ENCODE measurements at regions not wholly inside any gene's neighbourhood (a gene's known extent, or its start where the extent isn't known, plus 50 kb on each side); places are given as distances from the start of the nearest gene placed in this dataset.

DNA sequence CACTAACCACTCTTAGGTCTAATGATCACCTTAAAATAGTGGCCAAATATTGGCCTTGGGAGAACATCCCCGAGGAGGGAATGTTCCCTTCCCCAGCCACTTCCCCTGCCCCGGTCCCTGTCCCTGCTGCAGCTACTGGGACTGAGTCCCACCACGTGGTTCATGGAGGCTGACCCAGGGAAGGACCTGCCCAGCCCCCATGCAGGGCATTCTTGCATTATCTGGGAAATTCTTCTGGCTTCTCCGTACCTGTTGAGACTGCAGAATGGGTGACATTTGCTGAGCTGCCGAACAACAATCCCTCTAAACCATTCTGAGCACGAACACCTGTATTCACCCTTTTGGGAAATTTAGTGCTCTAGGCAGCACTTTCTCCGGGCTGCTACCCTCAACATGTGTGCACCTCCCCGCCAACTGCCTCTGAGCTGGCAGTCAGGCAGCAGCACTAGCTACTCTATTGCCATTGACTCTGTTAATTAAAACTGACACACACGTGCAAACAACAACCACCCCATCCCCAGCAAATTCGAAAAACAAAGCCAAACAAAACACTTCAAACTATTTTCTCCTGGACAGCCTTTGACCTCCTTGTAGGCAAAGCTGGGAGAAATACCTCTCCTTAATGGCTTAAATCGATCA lies 567.4 kb upstream of the MKI67 start:
- DNase-seq, result no peak

DNA sequence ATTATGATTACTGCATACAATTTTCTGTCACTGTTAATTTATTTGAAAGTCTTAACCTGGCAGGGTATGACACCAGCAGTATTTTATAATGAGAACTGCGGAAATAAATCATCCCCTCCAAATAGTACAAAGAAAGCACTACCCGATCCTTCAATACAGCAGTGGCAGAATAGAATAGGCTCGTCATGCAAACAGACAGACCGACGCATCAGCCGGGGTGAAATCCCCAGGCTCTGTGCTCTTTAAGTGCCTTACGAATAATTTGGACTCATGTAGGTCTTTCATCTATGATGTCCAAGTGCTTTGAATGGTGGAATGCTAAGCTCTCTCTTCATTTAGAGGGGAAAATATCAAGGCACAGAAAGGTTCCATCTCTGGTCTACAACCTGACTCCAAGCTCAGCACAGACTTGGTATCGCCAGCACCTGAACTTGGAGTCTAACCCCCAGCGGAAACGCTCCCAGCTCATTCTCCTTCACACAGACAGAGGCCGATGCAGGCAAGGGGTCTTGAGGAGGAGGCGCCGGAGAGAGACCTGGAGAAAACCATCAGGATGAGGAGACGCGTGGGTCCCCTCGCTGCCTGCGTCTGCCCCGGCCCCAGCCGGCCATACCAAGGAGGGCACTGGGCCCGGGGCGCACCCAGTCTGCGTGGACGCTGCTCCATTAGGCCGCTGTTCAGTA lies 568.1 kb upstream of the MKI67 start:
- DNase-seq, result no peak

DNA sequence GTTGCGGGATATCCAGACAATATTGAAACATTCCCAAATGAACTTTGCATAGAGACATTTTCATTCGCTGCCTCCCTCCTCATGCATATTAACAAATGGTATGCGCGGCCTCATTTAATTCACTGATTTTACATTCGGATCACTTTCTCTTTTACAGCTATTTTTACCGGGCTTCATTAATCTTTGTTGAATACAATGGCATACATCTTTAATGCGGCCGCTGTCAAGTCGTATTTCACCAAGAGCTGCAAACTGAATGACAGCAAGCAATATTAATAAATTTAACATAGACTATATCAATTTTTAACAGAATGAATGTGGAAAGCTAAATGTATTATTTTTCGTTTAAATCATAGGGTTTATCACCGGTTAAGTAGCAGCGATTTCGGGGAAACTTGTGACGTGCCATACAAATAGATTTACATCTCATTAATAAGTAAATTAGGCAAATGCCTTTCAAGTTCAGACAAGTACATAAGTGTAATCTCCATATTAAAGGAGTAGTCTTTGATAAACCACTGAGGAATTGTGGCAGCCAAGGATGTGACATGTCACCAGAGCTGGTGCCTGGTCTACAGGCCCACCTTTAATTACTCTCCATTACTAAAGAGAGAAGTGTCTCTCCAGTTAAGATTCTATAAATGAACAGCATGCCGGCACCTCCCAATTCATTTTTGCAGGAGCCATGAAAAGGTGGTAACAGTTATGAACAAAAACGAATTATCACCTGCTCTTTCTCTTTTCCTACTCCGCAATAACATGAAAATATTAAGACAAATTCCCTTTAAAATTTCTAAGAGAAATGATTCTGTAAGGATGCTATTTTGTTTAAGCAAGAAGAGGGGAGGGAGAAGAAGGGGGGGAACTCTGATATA lies 568.9 kb upstream of the MKI67 start:
- DNase-seq, result no peak

DNA sequence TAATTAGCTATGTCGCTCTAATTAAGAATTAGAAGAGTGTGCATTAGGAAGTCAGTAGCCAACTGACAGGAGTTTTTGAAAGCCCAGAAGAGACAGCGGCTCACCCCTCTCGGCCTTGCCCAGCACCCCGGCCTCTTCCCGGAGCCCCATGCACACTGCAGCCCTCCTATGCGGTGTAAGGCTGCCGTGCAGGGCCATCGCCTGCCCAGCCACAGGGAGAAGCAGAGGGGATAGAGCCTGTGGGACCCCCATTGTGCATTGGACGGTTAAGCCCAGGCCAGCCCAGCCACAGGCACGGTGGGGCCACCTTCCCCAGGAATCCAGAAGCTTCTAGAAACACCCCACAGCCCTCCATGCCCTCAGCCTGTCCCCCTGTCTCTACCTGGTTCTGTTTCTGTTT lies 569.7 kb upstream of the MKI67 start:
- no peak for DNase-seq

DNA sequence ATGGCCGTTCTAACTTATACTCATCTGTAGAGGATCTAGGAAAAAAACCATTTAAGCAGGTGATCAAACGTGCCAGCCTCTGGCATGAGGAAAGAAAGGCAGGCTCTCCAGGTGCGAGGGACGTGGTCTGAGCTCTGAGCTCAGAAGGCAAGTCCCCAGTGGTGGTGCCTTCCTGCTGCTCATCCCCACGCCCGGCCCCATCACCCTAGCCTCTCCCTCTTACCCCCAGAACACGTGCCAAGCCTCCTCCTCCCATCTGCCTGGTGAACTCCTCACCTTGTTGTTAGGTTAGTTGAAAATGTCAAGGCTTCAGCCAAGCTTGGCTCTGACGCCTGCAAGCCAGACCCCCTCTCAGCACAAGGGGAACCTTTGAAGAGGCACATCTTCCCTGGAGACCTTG lies 571.2 kb upstream of the MKI67 start:
- no peak for DNase-seq

DNA sequence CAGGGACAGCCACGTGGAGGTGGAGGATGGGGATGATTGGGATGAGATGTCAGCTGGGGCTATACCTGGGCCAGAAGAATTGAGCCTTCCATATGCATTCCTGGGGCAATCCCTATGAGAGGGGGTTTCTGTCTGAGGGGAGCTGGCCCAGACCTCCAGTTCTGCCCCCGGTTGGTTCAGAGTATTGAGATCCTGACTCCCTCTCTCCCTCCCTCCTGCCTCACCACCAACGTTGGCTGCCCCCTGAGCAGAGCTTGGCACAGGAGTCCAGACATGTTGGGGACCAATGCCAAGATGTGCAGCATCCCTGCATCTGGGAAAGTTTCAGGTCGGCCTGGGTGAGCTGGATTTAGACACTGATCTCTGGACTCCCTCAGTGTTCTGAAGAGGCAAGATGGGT lies 575.2 kb upstream of the MKI67 start:
- no peak for DNase-seq

DNA sequence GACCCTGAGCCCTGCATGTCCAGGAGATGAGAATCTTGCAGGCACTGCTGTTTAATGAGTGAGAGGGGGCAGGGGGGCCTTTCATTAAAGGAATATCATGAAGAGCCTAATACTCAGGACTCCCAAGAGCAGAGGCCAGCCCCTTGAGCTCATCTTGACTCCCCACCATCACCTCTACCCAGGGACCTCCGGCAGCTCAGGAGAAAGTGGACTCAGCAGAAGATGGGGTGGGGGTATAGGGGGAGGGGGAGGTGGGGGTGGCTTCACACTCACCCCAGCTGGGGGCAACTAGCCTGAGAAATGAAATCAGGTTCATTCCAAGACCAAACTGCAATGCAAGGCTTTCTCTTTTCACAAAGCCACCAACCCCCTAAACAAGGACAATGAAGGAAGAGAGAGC lies 575.6 kb upstream of the MKI67 start:
- DNase-seq, result no peak

DNA sequence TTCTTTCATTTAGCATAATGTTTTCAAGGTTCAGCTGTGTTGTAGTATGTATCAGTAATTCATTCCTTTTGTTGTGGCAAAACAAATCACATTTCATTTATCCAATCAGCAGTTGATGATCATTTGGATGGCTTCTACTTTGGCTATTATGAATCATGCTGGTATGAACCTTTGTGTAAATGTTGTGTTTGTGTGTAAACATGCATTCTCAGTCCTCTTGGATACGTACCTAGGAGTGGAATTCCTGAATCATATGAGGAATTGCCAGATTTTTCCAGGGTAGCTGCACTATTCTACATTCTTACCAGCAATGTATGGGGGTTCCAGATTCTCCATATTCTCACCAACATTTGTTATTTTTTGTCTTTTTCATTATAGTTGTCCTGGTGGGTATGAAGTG lies 578.5 kb upstream of the MKI67 start:
- DNase-seq, result no peak

DNA sequence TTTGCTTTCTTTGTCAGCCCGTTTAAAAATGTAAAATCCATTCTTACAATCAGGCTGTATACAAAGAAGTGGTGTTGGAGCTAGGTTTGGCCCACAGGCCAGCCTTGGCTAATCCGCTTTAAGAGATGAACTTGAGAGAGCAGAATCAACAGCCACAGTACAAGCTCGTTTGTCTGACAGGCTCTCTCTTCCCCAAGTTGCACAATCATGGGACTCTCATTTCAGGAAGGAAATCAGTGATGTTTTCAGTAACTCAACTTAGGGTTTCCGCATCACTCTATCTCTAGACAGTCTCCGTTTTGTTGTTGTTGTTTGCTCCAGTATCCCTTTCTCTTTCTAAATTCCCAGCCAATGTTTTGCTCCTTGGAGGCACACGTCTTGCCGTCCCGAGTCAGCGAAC lies 582.0 kb upstream of the MKI67 start:
- DNase-seq, result no peak

DNA sequence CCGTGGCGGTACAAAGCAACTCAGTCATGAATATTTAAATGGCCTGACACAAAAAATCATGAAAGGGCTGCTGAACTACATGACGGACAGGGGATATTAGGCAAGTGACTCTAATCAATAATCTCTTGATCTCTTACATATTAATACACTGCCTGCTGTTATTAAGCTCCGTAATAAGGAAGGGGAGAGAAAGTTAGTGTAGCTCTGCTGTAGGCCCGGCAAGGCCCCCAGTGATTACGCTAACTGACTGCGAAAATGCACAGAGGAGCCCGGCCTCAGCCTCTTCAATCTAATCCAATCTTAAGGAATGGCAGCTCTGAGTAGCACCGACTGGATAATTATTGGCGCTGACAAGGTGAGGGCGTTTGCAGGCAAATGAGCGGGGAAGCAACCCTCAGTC lies 583.5 kb upstream of the MKI67 start:
- DNase-seq, result no peak

DNA sequence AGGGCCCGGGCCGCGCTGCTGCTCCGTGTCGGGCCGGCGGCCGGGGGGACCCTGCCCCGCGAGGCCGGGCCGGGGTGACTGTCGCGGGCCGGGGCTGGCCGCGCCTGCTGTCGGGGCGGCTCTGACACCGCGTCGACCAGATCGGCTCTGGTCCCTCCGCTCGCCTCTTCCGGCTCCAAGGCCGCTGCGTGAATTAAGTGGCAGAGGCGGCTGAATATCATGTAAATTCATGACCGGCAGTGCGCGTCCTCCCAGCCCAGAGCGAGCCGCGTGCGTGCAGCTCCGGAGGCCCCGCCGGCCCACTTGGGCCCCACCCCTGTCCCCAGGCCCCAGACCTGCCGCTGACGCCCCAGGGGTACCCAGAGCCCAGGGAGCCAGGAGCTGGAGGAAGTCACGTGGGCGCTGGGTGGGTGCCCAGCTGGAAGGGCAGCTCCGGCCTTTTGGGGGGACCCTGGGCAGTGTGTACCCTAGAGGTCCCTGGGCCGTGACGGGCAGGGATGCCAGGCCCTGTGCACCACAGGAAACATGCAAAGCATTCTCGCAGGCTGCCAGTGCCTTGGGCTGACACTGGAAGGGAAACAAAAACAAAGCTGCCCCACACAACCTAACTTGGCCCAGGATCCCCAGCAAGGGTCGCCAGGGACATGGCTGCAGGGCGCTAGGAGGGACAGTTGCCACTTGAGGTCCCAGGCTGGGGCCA lies 584.0 kb upstream of the MKI67 start:
- DNase-seq, result no peak

DNA sequence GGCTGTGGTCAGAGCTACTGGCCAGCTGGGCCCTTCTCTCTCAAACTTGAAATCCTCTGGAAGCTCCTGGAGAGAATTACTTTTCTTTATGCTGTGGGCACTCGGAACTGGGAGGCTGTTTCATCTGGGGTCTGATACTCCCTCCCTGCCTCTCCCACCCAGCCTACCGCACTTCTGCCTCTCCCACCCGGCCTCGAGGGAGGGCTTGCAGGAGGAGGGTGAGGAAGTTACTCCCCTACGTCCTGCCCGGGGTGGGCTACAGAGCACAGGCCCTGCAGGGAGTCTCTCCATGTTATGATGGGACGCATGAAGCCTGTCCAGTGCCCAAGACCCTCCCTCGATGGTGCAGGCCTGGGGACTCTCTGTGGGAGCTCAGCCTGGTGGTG lies 584.6 kb upstream of the MKI67 start:
- no peak for DNase-seq

DNA sequence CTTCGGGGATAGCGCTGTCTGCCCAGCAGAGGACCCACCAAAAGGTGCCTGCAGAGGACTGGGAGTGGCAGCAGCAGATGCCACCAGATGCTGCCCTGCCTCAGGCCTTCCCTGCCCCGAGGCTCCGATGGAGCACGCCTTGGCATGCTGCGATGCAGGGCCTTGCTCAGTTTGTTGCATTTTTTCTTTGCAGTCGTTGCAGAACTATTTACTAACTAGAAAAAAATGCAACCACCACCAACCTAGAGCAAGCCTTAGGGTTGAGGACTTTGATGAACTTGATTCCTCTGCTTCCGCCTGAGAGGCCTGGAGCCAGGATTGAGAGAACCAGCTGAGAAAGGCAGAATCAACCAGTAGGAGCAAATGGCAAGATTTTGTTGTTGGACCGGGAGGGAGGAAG lies 585.6 kb upstream of the MKI67 start:
- no peak for DNase-seq

DNA sequence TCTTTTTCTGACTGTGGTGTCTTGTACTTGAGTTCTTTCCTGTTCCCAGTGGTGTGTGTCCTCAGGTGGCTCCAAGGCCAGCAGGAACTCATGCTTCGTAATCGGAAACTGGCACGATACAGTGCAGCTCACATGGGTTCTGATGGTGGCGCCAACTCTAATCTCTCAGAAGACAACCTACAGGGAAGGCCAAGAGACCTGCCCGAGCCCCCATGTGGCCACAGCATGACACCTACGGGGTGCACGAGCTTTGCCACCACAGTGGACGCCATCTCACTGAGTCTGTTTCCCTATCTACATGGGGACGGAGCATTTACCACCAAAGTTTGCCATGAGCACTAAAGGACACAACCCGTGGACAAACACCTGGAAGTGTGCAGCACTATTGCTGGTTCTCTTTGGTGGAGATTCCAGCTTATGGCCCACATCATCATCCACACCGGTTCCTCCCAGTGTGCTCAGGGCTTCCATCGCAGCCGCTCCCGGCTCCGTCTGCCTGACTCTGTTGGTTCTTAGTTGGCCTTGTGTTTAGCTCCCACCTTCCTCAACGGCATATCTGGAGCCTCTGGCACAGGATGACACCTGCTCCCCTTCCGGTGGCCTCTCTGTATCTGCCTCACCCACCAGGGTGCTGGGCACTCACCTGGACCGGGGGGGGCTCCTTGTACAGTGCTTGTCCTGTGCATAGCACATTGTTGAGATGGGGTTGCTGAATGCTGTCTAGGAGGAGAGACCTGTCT lies 586.6 kb upstream of the MKI67 start:
- DNase-seq, result no peak

DNA sequence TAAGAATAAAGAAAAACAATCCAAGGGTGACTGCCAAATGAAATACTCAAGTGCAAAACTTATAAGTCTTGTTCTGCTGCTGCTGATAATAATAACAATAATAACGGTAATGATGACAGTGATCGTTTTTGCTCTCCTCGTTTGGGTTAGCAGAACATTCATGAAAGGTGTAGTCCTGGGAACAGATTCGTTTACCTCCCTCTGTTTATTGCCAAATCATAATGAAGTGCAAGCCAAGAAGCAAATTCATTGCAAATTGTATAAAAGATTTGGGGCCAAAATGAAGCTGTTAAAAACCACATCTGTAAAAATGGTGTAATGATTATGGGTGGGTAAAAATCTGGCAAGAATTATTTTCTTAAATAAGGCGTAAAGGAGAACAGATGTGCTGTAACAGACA lies 587.2 kb upstream of the MKI67 start:
- no peak for DNase-seq

DNA sequence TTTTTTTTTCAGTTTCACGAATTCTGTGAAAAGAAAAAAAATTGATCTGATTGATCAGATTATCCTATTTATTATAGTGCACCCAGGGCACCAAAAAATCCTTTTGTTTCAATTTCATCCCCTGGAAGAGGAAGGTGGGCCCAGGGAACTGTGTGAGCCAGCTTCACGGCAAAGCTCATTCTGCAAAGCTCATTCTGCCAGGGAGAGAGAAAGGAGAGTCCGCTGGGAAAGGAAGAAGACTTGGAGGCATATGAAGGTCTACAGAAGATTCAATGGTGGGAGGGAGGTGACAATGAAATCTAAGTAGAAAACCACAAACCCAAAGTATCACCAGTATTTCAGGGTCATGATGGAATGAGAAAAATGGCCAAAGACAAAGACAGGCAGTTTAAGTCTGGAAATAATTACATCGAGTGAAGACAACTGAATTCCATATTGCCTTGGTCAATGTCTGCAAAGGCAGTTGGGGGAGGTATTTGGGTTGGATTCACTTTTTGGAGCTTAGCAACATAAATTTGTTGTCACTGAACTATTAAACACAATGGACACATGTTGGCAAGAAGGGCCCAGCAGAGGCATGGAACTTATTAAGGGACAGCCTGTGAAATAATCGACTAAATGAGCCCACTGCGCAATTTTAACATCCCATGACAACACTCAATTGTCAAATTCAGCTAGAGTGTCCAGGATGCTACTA lies 587.8 kb upstream of the MKI67 start:
- DNase-seq, result no peak

DNA sequence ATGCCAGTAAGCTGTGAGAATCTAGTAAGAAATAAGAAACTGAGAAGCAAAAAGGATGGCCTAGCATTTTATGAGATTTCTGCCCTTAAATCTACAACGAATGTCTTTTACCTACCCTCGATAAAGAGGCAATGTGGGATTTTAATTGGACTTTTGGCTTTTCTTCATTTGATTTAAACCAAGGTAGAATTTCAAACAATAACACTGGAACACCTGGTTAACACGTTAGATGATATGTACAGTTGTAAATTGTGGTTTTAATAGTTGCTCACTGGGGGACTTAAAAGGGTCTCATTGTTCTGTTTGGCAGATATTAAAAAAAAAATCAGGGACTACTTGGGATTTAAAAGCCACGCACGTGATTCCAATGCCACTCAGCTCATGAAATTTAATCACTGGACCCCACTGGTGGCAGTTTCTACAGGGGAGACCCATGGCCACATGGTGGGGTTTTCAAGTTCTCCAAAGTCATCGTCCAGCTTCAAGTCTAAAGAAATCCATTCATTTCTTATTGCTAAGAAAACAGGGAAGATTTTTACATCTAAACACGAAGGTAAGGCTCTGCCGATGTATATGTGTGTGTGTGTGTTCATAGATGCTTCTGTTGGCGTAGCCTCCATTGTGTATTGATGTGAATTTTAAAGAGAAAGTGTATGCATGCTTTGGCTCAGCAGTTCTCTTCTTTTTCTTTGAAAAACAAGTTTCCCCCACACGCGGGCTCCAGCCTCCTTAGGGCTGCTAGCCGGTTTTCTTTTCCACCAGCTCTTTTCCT lies 588.6 kb upstream of the MKI67 start:
- DNase-seq, result no peak

DNA sequence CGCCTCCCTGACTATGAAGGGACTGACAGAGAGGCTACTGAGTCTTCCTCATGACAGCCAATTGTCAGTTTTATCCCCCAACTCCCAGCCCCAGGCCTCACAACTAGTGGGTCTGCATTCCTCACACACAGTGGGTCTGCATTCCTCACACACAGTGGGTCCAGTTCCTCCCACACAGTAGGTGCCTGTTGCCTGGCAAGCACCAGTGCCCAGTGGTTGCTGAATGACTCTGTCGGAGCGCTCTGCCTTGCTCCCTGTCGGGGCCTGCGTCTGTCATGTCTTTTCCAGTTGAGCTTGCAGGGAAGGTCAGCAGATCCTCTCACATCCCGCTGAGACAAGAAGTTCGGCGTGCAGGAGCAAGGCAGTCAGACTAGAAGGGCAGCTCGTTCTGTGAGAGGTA lies 590.0 kb upstream of the MKI67 start:
- DNase-seq, result no peak

DNA sequence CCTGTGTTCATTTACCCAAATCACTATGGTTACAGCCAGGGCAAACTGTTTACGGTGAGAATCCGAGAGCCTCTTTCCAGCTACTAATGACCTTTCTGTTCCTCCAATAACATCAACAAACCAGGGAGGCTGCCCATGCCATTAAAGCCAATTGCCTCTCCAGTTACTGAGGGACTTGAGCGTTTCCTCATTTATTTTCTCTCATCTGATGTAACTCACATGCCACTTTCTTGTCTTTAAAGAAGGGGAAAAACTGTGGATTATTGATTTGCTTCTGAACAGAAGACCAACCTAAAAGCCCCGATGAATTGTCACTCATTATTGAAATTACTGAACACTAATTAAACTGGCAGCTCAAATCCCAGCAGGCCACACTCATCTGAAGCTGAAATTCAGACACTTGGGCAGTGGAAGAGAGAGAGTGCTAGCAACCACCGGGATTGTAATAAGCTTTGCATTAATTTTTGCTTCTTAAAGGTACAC lies 595.8 kb upstream of the MKI67 start:
- DNase-seq, result no peak

DNA sequence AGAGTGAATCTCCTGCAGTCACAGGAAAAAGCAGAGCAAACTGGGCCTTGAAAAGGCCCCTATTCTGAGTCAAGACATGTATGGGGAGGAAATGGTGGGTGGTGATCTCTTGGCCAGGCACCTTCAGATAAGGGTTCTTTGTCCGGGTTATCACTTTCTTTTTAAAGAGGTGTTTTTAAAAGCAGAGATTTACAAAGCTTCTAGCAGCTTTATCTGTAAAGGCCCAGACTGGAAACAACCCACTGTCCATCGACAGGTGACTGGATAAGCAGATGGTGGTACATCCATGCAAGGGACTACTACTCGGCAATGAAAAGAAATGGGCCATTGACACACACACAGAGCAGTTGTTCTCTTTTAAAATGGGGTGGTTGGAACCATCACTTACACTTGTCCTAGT lies 596.7 kb upstream of the MKI67 start:
- DNase-seq, result no peak

DNA sequence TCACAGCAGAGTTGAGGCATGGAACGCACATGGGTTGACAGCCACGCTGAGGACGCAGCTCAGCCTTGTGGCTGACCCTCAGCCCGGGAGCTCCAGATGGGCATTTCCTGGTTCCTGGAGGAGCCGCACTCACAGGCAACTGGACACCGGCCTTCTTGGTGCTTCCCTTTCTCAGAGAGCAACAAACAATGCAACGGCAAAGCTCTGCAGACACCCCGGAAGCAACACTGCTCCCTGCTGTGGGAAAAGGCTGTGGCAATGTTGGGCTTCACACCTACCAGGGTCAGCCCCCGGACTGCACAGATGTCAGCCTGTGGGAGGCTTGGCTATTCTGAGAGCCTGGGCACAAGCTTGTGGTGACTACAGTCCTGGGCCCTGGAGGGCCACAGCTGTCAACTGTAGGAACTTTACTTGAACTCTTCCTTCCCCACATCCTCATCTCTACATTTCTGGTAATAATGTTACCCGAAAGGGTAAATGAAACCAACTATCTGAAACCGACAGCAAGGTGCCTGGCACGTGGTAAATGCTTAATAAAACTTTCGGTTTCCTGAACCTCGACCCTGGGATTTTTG lies 597.5 kb upstream of the MKI67 start:
- no peak for DNase-seq
